GM12864 (cell line): ENCODE measurements at regions not wholly inside any gene's neighbourhood (a gene's known extent, or its start where the extent isn't known, plus 50 kb on each side); places are given as distances from the start of the nearest gene placed in this dataset.

Experiments
- DNase-seq: peaks from one replicate; pipeline ENCODE4 v3.0.0-alpha.2; 2011; ENCODE audit warnings: low read depth
- H3K4me3 ChIP-seq: 2 replicates; pipeline ENCODE4 v1.5.1; 2011; ENCODE audit warnings: mild to moderate bottlenecking, low read depth, low read length, control low read depth
- CTCF ChIP-seq: IDR thresholded peaks from 2 replicates; pipeline ENCODE4 v1.5.1; 2011; ENCODE audit warnings: low read depth, mild to moderate bottlenecking, moderate library complexity, low read length, control low read depth, inconsistent platforms; ENCODE audit errors: missing control alignments

- no peak overlapping the region for H3K4me3 ChIP-seq
- DNase-seq, result no peak
- TF ChIP-seq CTCF, result no peak
Observed at GRCh38 chr4:137961051-137961438, 281.1 kb downstream of the SLC7A11 start.

- TF ChIP-seq CTCF, result no peak
- no peak for DNase-seq
- H3K4me3 ChIP-seq, result no peak overlapping the region
Observed at GRCh38 chr4:137960371-137961050, 281.6 kb downstream of the SLC7A11 start.

GRCh38 chr4:137957806-137958205 is 284.3 kb downstream of the SLC7A11 start:
- H3K4me3 ChIP-seq, result no peak overlapping the region
- no peak for DNase-seq
- no peak for TF ChIP-seq CTCF

GRCh38 chr4:137956256-137956655 is 285.9 kb downstream of the SLC7A11 start:
- TF ChIP-seq CTCF, result no peak
- H3K4me3 ChIP-seq, result no peak overlapping the region

GRCh38 chr4:137955595-137955994 is 286.6 kb downstream of the SLC7A11 start:
- H3K4me3 ChIP-seq, result no peak overlapping the region
- no peak for DNase-seq
- no peak for TF ChIP-seq CTCF

More at GRCh38 chr4:137956256-137956655, 285.9 kb downstream of the SLC7A11 start:
- no peak for DNase-seq

GRCh38 chr4:137952116-137952515 is 290.0 kb downstream of the SLC7A11 start:
- no peak for DNase-seq
- H3K4me3 ChIP-seq, result no peak overlapping the region
- no peak for TF ChIP-seq CTCF

GRCh38 chr4:137950286-137950685 is 291.9 kb downstream of the SLC7A11 start:
- H3K4me3 ChIP-seq, result no peak overlapping the region
- no peak for DNase-seq
- no peak for TF ChIP-seq CTCF
